ENCODE measurements at regions not wholly inside any gene's neighbourhood (a gene's known extent, or its start where the extent isn't known, plus 50 kb on each side); places are given as distances from the start of the nearest gene placed in this dataset.

GRCh38 chr13:33751151-33751550 lies 66.8 kb upstream of the RFC3 start:
- TF ChIP-seq POLR2A (IDR thresholded peaks at IDR 0.05) (no peak), CTCF (IDR thresholded peaks at IDR 0.05) (no peak)

Data from uterus (tissue), 2 donors.